ENCODE measurements at regions not wholly inside any gene's neighbourhood (a gene's known extent, or its start where the extent isn't known, plus 50 kb on each side); places are given as distances from the start of the nearest gene placed in this dataset.

DNA sequence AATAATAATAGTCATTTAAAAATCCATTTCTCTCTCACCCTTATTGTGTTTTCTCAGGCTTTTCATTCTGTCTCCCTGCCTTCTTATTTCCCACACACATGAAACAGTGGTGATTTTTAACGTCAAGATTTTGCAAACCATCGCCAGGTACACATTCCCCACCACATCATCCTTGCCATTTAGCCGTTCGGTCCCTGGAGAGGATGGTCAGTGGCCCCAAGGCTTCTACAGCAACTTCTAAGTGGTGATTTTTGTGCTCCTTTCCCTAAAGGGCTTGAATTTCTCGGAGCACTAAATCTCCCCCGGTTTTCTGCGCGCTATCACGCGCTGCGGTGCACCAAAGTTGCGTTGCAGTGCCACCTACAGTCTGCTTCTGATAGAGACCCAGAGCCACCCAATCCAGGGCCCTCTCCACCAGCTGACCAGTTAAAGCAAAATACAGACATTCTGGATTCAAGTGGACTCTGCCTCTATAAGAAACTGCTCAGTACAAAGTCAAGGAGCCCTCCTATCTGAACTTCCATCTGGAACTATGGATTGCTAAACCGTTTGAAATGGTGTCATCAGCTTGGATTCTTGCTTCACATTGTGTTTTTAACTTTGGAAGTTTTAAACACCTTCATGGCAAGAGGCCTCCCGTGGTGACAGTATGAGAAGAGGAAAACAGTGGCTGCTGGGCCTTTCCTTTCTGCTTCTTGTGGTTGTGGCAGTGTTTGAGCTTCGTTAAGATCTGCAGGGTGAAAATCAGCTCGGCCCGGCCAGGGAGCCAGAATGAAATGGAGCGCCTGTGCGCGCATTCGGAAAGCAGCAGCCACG lies 234.0 kb downstream of the SPTSSA start:
- H3K27me3 ChIP-seq (ENCODE audit: insufficient read depth, low read length), result no peaks in the 10 kb centered on the region
- peaks cover 13% of the 10 kb centered on the region for H3K4me1 ChIP-seq (ENCODE audit: insufficient read depth, low read length)
- H3K9me3 ChIP-seq (ENCODE audit: low read length), result no peaks in the 10 kb centered on the region
- H3K4me3 ChIP-seq (ENCODE audit: low read length), result no peak overlapping the region
- H2AFZ ChIP-seq (ENCODE audit: low read depth, low read length), result no peak overlapping the region
- H3K36me3 ChIP-seq (ENCODE audit: insufficient read depth, low read length), result no peaks in the 10 kb centered on the region

DNA sequence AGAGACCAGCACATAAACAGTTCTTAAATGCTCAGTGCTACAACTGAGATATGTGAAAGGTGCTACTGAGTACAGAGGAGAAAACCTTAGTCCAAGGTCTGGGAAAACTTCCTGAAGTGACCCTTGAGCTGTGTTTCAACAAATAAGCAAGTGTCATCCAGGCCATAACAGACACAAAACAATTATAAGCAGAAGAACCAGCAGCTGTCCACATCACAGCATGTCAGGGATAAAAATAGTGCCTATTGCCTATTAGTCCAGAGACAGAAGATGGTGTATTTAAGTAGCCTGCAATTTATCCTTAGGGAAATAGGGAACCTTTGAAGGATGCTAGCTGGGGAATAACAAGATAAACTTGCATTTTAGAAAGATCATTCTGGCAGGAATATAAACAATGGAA lies 237.8 kb downstream of the SPTSSA start:
- H3K9me3 ChIP-seq (ENCODE audit: low read length), result no peaks in the 10 kb centered on the region
- peaks cover 29% of the 10 kb centered on the region for H3K4me1 ChIP-seq (ENCODE audit: insufficient read depth, low read length)
- H3K36me3 ChIP-seq (ENCODE audit: insufficient read depth, low read length), result no peaks in the 10 kb centered on the region
- H3K4me3 ChIP-seq (ENCODE audit: low read length), result no peak overlapping the region
- no peaks in the 10 kb centered on the region for H3K27me3 ChIP-seq (ENCODE audit: insufficient read depth, low read length)
- H2AFZ ChIP-seq (ENCODE audit: low read depth, low read length), result no peak overlapping the region

DNA sequence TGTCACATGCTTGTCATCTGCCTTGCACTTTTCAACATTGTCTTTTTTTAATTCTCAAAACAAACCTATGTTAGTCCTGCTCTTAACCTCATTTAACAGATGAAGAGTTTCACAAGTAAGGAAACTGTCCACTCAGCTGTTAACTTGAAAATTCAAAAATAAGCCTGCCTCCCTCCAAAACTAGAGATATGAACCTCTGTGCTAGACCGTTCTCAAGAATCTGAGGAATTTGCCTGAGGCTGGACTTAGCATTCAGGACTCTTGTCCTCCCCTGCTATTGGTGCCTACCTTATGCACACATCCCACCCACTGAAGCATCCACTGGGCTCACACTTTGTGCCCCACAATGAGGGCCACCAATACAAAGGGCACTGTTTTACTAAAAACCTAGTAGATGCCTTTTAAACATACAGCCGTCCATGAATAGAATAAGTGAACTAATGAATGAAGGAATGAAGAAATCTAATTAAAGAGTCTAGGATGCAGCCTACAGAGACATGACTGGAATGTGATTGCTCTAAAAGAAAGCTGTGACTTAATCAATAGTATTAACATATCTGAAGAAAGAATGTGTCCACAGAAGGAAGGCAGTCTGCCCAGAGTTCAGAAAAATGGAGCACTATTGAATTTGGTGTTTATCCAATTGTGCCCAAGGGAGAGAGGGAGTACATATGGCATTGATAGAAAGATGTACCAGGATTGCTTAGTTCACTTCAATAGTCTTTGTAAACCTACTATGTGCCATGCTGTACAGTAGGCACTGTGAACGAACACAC lies 238.5 kb downstream of the SPTSSA start:
- Histone ChIP-seq H2AFZ (ENCODE audit: low read depth, low read length) (no peak overlapping the region), H3K36me3 (ENCODE audit: insufficient read depth, low read length) (no peaks in the 10 kb centered on the region), H3K4me1 (ENCODE audit: insufficient read depth, low read length) (peaks cover 29% of the 10 kb centered on the region), H3K4me3 (ENCODE audit: low read length) (no peak overlapping the region), H3K9me3 (ENCODE audit: low read length) (no peaks in the 10 kb centered on the region), H3K27me3 (ENCODE audit: insufficient read depth, low read length) (no peaks in the 10 kb centered on the region)

DNA sequence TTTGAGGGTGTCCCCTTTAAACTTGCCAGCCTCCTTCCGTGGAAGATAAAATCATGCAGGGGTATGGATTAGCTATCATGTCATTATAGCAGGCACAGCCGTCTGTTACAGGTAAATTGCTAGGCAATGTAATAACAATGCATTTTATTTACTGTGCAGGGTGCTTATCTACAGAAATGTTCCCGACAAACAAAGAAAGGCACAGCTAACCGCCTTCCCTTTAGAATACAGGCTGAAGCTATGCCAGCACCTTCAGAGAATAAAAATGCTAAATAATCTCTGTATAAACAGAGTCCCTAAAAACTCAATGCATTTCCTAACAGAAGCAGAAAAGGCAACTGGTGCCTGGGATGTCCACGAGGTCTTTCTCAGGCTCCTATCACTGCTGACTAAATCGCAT lies 239.2 kb downstream of the SPTSSA start:
- H3K36me3 ChIP-seq (ENCODE audit: insufficient read depth, low read length), result no peaks in the 10 kb centered on the region
- no peak overlapping the region for H2AFZ ChIP-seq (ENCODE audit: low read depth, low read length)
- no peaks in the 10 kb centered on the region for H3K9me3 ChIP-seq (ENCODE audit: low read length)
- H3K27me3 ChIP-seq (ENCODE audit: insufficient read depth, low read length), result no peaks in the 10 kb centered on the region
- no peak overlapping the region for H3K4me3 ChIP-seq (ENCODE audit: low read length)
- peaks cover 28% of the 10 kb centered on the region for H3K4me1 ChIP-seq (ENCODE audit: insufficient read depth, low read length)

DNA sequence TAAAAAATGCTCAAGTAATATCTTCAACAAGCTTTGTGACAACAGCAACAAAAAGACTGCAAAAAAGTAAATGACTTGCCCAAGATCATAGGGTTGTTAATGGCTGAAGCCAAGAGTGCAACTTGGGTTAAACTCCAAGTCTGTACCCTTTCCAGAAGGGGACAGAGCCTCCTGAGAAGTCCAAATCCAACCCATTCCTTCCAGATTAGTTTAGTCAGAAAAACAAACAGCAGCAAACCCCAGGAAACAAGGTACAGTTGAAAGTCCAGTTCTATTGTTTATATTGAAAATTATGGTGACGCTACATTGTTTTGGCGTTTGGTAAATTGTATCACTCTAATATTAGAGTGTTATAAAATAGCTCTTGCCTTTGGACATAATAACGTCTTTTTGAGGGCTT lies 239.9 kb downstream of the SPTSSA start:
- Histone ChIP-seq H3K4me3 (ENCODE audit: low read length) (no peak overlapping the region), H3K27me3 (ENCODE audit: insufficient read depth, low read length) (no peaks in the 10 kb centered on the region), H3K4me1 (ENCODE audit: insufficient read depth, low read length) (peaks cover 26% of the 10 kb centered on the region), H2AFZ (ENCODE audit: low read depth, low read length) (no peak overlapping the region), H3K9me3 (ENCODE audit: low read length) (no peaks in the 10 kb centered on the region), H3K36me3 (ENCODE audit: insufficient read depth, low read length) (no peaks in the 10 kb centered on the region)

DNA sequence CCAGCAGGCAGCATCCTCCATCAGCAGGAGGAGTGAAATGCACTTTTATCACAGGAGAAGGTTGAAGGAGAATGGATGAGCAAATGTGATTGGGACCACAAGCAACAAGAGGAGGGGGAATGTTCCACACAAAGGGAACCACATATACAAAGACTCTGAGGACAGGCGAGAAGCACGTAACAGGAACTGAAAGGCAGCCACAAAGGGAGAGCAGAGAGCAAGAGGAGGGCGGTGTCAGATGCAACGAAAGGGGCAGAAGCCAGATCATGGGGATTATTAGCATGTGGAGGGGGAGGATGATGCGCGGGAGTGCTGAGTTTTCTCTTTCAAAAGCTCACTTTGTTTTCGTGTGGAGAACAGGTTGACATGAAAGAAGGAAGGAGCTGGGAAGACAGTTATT lies 241.1 kb downstream of the SPTSSA start:
- Histone ChIP-seq H3K9me3 (ENCODE audit: low read length) (no peaks in the 10 kb centered on the region), H3K27me3 (ENCODE audit: insufficient read depth, low read length) (no peaks in the 10 kb centered on the region), H3K4me1 (ENCODE audit: insufficient read depth, low read length) (peaks cover 26% of the 10 kb centered on the region), H3K36me3 (ENCODE audit: insufficient read depth, low read length) (no peaks in the 10 kb centered on the region), H3K4me3 (ENCODE audit: low read length) (no peak overlapping the region), H2AFZ (ENCODE audit: low read depth, low read length) (peak overlapping the region; percentile 1)

DNA sequence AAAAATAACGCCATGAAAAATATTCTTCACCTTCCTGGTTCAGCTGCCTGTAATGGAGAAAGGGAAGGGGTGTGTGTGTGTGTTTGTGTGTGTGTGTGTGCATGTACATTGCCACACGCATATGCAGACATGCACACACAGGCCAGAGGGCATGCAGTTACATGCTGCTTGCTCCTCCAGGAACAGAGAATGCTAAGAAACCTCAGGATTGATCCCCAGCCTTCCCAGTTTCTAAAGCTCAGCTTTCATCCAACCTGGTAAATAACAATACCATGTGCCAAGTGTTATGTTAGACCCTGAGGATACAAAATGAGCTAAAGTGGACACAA lies 241.7 kb downstream of the SPTSSA start:
- no peaks in the 10 kb centered on the region for H3K9me3 ChIP-seq (ENCODE audit: low read length)
- H3K4me1 ChIP-seq (ENCODE audit: insufficient read depth, low read length), result peaks cover 26% of the 10 kb centered on the region
- H2AFZ ChIP-seq (ENCODE audit: low read depth, low read length), result no peak overlapping the region
- no peaks in the 10 kb centered on the region for H3K36me3 ChIP-seq (ENCODE audit: insufficient read depth, low read length)
- H3K4me3 ChIP-seq (ENCODE audit: low read length), result no peak overlapping the region
- no peaks in the 10 kb centered on the region for H3K27me3 ChIP-seq (ENCODE audit: insufficient read depth, low read length)

DNA sequence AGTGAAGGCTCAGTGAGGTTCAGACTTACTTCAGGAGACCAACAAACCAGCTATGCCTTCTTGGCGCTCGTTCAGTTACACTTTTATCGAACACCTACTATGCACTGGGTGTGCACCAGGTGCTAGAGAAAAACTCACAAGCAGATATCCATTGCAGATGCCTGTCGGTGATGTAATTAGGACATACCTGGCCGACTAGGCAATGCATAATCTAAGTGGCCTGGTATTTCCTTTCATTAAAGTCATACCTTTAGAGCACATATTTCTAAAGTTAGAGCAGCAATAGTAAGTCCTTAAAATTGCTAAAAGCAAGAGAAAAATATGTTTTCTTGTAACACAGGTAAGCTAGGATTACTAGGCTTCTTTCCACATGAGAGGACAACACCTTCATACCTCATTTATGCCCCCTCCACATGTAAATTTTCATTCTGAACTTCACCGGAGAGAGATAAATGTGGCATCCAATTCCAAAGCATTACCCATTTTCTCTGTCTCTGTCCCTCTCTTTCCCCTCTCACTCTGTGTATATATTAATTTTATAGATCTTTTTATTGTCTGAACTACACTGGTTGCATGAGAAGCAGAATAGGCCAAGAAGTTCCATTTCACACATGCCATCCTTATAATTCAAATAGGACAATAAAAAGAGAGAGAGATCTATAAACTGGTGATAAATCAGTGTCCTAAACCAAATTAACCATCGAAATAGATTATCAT lies 242.2 kb downstream of the SPTSSA start:
- H2AFZ ChIP-seq (ENCODE audit: low read depth, low read length), result no peak overlapping the region
- H3K27me3 ChIP-seq (ENCODE audit: insufficient read depth, low read length), result no peaks in the 10 kb centered on the region
- H3K4me3 ChIP-seq (ENCODE audit: low read length), result no peak overlapping the region
- H3K36me3 ChIP-seq (ENCODE audit: insufficient read depth, low read length), result no peaks in the 10 kb centered on the region
- peaks cover 26% of the 10 kb centered on the region for H3K4me1 ChIP-seq (ENCODE audit: insufficient read depth, low read length)
- no peaks in the 10 kb centered on the region for H3K9me3 ChIP-seq (ENCODE audit: low read length)

DNA sequence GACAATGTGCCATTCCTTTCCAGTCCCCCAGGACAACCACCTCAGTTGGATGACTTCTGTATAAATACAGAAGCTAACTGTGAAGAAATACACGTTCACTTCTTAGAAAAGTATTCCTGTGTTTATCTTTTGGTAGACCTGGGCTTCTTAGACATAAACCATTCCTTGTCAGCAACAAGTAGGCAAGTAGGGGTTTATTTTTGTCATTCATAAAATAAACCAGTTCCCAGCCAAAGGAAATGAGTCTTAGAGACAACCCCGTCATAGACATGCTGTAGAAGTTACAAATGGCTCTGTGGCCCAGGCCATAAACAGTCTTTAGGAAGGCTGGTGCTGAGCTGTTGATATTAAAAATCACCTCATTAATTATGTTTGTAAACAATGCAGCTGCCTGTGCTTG lies 243.2 kb downstream of the SPTSSA start:
- Histone ChIP-seq H3K36me3 (ENCODE audit: insufficient read depth, low read length) (no peaks in the 10 kb centered on the region), H3K27me3 (ENCODE audit: insufficient read depth, low read length) (no peaks in the 10 kb centered on the region), H3K9me3 (ENCODE audit: low read length) (no peaks in the 10 kb centered on the region), H3K4me1 (ENCODE audit: insufficient read depth, low read length) (peaks cover 24% of the 10 kb centered on the region), H3K4me3 (ENCODE audit: low read length) (no peak overlapping the region), H2AFZ (ENCODE audit: low read depth, low read length) (no peak overlapping the region)

DNA sequence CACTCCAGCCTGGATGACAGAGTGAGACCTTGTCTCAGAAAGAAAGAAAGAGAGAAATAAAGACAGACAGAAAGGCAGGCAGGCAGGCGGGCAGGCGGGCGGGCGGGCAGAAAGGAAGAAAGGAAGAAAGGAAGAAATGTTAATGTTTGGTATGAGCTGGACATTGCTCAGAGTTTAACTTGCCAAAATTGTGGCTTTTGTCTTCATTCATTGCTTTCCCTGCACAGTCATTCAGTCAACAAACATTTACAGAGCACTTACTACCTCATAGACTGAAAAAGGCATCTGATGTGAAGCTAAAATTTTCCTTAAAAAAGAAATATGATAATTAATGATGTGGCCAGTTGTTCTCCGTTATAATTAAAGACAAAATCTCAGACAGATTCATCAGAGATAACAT lies 247.1 kb downstream of the SPTSSA start:
- no peaks in the 10 kb centered on the region for H3K36me3 ChIP-seq (ENCODE audit: insufficient read depth, low read length)
- no peaks in the 10 kb centered on the region for H3K9me3 ChIP-seq (ENCODE audit: low read length)
- peaks cover 3% of the 10 kb centered on the region for H3K27me3 ChIP-seq (ENCODE audit: insufficient read depth, low read length)
- H3K4me1 ChIP-seq (ENCODE audit: insufficient read depth, low read length), result no peaks in the 10 kb centered on the region
- H3K4me3 ChIP-seq (ENCODE audit: low read length), result no peak overlapping the region
- no peak overlapping the region for H2AFZ ChIP-seq (ENCODE audit: low read depth, low read length)

DNA sequence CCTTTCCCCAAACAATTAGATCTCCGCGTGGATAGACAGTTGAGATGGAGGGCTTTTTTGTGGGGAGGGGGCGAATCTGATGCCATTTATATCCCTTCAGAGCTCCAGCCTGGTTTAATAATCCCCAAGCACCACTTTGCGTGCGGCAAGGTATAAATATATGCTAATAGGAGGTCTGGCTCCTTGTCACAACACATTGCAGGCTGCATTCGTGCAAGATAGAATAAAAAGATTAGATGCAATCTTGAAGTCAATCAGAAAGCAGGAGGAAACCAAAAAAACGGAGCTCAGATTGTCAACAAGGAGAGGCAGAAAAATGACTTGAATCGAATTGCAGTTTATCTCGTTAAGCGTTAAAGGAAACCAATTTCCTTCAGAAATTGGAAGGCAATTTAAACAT lies 248.7 kb downstream of the SPTSSA start:
- H3K9me3 ChIP-seq (ENCODE audit: low read length), result no peaks in the 10 kb centered on the region
- no peak overlapping the region for H2AFZ ChIP-seq (ENCODE audit: low read depth, low read length)
- peaks cover 3% of the 10 kb centered on the region for H3K27me3 ChIP-seq (ENCODE audit: insufficient read depth, low read length)
- H3K4me3 ChIP-seq (ENCODE audit: low read length), result no peak overlapping the region
- no peaks in the 10 kb centered on the region for H3K36me3 ChIP-seq (ENCODE audit: insufficient read depth, low read length)
- H3K4me1 ChIP-seq (ENCODE audit: insufficient read depth, low read length), result no peaks in the 10 kb centered on the region

DNA sequence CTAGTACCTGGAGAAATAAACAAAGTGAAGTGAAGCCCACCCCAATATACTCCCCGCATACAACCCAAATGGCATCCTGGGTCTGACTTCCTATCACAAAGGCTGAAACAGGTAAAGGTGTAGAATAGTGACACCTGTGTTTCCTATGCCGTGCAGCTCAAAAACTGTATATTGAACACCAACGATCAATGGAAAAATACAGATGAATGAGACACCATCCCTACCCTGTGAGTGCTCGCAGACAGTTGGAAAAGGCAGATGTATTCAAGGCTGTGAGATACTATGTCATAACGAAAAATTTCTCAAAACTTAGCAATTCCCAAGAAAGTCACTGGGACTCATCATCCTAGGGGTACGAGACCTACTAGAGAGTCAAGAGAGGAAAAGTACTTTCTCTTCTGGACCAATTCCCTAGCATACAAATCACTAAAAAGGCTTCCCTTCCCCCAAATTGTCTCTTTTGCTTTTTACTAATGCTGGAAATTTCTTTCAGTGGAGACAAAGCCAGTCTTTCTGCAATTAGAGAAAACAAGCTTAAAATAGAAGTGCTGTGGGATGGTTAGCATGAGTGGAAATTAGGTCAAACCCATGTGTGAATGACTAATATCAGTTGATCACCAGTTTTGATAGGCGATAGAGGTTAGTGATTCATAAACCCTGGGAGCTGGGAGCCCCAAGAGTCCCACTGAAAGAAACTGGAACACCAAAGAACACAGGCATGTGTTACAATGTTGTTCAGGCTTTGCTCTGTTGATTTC lies 249.7 kb downstream of the SPTSSA start:
- Histone ChIP-seq H3K4me3 (ENCODE audit: low read length) (no peak overlapping the region), H3K27me3 (ENCODE audit: insufficient read depth, low read length) (peaks cover 3% of the 10 kb centered on the region), H3K4me1 (ENCODE audit: insufficient read depth, low read length) (no peaks in the 10 kb centered on the region), H2AFZ (ENCODE audit: low read depth, low read length) (no peak overlapping the region), H3K9me3 (ENCODE audit: low read length) (no peaks in the 10 kb centered on the region), H3K36me3 (ENCODE audit: insufficient read depth, low read length) (no peaks in the 10 kb centered on the region)

DNA sequence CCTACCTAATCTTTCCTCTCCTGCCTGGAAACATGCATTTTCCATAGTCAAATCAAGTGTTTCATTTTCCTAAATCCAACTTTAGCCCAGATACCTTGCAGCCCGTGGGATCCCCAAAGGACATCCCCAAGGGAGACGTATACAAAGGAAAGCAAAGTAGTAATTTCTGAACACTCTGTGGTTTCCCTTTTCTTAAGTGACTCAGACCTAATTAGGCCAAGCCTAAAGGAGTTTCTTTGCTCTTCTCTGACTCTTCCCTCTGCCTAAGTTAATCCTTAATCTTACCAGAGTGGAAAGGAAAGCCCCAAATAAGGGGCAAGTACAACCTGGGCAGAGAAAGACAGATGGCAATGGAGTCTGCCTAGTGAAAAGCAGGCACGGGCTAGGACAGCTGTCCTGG lies 250.3 kb downstream of the SPTSSA start:
- Histone ChIP-seq H3K9me3 (ENCODE audit: low read length) (no peaks in the 10 kb centered on the region), H3K36me3 (ENCODE audit: insufficient read depth, low read length) (no peaks in the 10 kb centered on the region), H3K4me3 (ENCODE audit: low read length) (no peak overlapping the region), H3K27me3 (ENCODE audit: insufficient read depth, low read length) (peaks cover 3% of the 10 kb centered on the region), H2AFZ (ENCODE audit: low read depth, low read length) (no peak overlapping the region), H3K4me1 (ENCODE audit: insufficient read depth, low read length) (no peaks in the 10 kb centered on the region)
